ENCODE measurements at regions not wholly inside any gene's neighbourhood (a gene's known extent, or its start where the extent isn't known, plus 50 kb on each side); places are given as distances from the start of the nearest gene placed in this dataset.
"Not testable (repeated sequence)": the region's sequence is repeated elsewhere in the genome, so short reads cannot be mapped to it uniquely, and the experiment has no call there.

DNA sequence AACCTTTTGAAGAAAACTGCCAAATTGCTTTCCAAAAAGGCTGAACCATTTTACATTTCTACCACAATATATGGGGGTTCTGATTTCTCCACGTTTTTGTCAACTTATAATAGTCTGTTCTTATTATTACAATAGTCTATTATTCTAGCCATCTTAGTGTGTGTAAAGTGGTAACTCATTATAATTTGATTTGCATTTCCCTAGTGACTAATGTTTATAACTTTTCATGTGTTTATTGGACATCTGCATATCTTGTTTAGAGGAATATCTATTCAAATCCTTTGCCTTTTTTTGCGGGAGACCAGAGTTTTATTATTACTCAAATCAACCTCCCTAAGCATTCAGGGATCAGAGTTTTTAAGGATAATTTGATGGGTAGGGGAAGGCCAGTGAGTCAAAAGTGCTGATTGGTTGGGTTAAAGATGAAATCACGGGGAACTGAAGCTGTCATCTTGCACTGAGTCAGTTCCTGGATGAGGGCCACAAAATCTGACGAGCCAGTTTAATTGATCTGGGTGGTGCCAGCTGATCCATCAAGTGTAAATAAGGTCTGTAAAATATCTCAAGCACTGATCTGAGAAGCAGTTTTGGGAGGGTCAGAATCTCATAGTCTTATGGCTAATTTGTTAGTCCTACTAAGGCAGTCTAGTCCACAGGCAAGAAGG lies 303.4 kb upstream of the NCKAP5 start:
- DNase-seq (ENCODE audit: low read depth in 1 of 2, low spot score in 1 of 2): no peak

DNA sequence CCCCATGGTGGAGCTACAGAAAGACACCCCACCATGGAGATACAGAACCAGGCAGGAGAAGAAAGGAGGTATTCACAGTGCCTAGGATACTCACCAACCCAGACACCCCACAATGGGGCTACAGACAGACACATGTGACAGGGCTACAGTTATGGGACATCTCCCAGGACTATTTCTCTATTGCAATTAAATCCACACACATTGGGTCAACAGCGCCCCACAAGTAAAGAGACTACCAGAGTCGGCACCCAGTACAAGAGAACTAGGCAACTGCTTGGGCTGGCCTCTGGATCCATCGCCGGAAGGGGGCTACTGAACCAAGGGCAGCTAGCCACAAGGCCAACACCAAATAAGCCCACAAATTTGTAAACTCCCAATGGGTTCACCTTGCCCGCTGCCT lies 310.1 kb upstream of the NCKAP5 start:
- DNase-seq (ENCODE audit: low read depth in 1 of 2, low spot score in 1 of 2): no peak

DNA sequence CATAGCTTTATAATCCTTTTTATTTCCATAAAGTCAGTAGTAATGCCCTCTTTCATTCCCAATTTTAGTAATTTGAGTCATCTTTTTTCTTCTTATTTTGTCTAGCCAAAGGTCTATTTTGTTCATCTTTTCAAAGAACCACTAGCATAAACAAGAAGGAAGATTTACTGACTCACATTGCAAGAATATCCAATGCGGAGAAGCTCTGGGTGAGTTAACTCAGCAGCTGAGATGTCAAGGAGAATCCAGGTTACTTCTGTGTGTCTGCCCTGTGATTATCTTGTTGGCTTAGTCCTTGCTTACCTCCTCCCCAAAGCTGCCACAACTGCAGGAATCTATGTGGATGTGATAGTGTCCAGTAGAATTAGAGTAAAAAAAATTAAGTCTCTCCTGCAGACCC lies 311.4 kb upstream of the NCKAP5 start:
- DNase-seq (ENCODE audit: low read depth in 1 of 2, low spot score in 1 of 2): no peak

DNA sequence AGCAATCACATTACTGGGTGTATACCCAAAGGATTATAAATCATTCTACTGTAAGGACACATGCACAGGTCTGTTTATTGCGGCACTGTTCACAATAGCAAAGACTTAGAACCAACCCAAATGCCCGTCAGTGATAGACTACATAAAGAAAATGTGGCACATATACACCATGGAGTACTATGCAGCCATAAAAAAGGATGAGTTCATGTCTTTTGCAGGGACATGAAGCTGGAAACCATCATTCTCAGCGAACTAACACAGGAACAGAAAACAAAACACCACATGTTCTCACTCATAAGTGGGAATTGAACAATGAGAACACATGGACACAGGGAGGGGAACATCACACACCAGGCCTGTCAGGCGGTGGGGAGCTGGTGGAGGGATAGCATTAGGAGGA lies 313.9 kb upstream of the NCKAP5 start:
- DNase-seq (ENCODE audit: low read depth in 1 of 2, low spot score in 1 of 2): not testable (repeated sequence)

DNA sequence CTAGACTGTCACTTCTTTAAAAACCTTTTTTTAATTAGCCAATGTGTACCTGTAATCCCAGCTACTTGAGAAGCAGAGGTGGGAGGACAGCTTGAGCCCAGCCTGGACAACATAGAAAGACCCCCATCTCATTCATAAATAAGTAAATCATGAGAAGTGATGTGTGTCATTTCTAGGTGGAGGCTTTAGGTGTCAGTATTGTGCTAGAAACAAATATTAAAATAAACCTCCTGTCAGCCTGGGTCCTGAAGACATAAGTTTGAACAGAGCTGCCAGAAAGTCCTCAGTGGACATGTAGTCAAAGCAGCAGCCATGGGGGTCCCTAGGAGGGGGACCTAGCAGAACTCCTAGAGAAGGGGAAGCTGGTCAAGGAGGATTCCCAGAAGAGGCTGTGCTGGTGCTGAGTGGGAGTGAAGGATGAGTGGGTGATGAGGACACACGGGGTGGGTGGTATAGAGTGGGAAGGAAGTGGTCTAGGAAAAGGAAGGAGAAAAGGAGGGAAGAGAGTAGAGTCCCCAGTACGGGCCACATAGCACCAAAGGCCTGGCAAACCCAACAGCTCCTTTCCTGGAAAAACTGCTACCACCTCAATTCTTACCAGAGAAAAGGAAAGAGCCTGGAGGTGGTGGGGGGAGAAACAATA lies 316.6 kb upstream of the NCKAP5 start:
- DNase-seq (ENCODE audit: low read depth in 1 of 2, low spot score in 1 of 2): no peak

DNA sequence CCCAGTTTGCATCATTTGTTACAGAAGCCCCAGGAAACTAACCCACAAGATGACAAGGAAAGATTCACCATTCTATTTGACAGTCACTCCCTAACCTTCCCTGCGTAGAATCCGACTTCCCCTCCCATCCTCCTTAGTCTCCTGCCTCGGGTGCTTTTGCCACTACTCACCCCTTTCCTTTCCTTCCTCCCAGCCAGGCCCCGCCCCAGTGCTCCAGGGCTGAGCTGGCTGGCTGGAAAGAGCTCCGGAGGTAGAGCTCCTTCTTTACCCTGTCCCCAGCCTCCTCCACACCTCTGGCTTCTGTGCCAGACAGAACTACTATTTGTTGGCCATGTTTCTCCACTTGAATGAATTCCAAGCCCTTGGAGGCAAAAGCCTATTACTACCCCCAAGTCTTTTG lies 317.6 kb upstream of the NCKAP5 start:
- no peak for DNase-seq (ENCODE audit: low read depth in 1 of 2, low spot score in 1 of 2)

DNA sequence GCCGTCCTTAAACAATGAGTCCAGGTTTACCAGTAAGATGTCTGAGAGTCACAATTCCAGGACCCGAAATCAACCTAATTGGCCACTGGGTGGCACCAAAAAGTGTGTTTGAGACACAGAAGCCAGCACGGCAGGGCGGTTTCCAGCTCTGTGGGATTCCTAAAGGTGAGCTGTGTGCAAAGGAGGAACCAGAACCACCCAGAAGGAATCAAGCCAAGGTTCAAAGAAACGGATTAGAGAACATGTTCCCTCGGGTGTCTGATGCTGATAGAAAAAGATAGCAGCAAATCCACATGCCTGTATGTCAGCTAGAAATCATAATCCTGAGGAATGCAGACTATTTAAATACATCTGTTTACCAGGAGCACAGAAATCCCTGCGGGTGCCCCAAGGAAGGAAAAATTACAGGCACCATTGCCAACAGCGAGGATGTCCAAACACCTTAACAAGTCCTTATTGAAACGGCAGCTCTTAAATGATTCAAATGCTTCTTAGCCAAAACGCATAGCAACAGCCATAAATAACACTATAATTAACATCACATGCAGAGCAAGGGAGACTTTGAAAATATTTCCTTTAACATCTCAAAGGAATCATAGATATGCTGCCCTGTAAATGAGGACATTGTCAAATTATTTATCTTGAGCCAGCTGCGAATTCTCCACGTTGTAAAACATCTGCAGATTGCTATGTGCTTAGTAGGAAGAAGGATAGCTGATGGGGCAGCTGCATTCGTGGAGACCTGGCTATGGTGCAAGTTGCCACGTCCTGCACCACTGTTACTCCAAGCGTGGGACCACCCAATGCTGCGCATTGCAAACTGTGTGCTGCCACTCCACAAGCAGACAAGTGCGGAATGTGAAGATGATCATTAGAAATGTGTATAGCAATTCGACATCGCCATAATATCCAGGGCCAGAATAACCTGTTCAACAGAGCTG lies 318.7 kb upstream of the NCKAP5 start:
- DNase-seq (ENCODE audit: low read depth in 1 of 2, low spot score in 1 of 2): peak; percentile 6 to 38

DNA sequence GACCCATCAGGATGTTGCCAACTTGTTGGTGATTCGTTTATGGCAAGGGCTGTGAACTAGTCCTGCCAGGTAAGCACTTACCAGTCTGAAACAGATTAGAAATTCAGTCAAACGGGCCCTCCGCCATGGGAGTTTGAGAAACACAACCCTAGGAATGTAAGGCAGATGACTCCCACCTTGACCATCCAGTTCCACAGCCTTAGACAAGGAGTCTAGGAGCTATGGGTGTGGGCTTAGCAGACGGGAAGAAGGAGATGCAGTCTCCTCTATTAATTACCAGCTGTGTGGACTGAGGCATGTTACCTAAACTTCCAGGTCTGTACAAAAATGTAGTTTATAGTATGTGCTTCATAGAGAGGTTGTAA lies 319.4 kb upstream of the NCKAP5 start:
- DNase-seq (ENCODE audit: low read depth in 1 of 2, low spot score in 1 of 2): no peak

DNA sequence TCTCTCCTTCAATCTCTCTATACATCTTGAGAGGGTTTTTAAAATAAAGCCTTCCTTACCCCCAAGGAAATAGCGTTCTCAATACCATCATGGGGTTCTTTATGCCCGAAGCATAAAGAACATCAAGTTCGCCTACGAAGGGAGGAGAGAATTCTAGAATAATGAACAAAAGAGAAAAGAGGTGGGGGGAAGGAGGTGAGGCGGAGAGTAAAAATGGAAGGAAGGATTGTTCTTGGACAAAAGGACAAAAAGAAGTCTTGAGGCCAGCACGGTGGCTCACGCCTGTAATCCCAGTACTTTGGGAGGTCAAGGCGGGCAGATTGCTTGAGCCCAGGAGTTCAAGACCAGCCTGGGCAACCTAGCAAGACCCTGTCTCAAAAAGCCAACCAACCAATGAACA lies 319.8 kb upstream of the NCKAP5 start:
- DNase-seq (ENCODE audit: low read depth in 1 of 2, low spot score in 1 of 2): no peak

DNA sequence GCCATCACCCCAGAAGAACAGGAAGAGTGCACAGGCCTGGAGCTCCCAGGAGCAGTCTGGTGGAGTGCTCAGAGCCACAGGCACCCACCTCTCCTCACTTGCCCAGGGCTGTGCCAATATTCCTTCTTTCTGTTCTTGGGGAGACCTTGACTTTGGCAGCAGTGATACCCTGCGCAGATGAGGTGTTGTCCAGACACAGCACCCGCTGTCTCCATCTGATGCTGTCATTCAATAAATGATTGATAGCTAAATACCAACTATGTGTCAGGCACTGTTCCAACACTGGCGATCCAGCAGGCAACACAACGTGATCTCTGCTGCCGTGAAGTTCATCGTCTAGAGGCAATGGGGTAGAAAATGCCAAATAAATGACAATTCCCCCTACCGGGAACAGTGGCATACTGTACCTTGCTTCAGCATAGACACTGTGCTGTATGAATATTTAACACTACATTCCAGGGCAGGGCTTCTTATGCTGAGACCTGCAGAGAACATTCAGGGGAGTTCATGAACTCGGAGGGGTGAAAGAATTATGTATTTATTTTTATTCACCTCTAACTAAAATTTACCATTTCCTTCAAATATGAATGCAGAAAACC lies 320.5 kb upstream of the NCKAP5 start:
- DNase-seq (ENCODE audit: low read depth in 1 of 2, low spot score in 1 of 2): no peak

DNA sequence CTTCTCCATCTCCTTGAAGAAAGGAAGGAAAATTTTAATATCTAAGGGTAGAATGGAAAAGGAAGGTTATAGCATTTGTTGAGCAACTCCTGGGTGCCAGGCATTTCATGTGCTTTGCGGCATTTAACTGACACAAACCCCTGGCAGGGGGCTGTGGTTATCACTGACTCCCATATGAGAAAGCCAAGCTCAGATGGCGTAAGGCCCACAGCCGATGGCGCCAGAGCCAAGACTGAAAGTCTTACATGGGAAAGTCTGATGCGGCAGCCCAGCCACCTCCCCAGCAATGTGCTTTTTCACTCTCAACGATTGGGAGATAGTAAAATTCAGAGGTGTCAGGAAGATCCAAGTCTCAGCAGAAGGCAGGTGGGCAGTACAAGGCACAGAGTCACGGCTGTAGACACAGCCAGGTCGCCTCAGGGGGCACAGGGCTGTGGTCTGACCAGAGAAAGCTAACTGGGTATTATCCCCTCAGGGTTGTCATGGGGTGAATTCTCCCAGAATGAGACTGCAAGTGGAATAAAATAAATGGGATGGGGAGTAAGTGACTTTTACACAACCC lies 324.2 kb upstream of the NCKAP5 start:
- DNase-seq (ENCODE audit: low read depth in 1 of 2, low spot score in 1 of 2): no peak

DNA sequence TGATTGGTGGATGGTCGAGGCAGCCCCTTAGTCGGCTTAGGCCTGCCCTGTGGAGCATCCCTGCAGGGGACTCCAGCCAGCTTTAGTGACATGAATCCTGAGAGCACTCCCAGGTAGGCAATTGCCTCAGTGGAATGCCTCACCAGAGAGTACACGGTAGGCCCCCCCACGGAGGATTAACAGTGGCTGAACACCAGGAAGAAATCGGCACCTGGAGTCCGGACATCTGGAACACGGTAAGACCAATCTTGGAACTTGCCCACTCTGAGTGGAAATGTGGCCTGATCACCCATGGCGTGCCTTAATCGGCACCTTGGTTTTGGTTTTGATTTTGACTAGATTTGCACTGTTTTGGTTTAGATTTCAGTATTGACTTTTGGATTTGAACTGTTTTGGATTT lies 326.2 kb upstream of the NCKAP5 start:
- no peak for DNase-seq (ENCODE audit: low read depth in 1 of 2, low spot score in 1 of 2)

DNA sequence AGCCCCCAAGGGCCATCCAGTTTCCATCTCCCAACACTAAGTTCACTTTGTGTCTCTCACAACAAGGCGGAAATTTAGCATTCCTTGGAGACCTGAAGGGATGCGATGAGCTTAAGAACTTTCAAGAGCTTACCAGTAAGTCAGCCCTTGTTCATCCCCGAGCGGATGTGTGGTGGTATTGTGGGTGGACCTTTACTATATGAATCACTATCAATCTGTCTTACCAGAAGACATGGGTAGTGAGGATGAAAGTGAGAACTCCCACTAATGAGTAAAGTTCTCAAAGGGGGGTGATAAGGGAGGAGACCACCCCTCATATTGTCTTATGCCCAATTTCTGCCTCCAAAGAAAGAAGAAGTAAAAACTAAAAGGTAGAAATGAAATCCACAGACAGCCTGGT lies 329.6 kb upstream of the NCKAP5 start:
- not testable (repeated sequence) for DNase-seq (ENCODE audit: low read depth in 1 of 2, low spot score in 1 of 2)

DNA sequence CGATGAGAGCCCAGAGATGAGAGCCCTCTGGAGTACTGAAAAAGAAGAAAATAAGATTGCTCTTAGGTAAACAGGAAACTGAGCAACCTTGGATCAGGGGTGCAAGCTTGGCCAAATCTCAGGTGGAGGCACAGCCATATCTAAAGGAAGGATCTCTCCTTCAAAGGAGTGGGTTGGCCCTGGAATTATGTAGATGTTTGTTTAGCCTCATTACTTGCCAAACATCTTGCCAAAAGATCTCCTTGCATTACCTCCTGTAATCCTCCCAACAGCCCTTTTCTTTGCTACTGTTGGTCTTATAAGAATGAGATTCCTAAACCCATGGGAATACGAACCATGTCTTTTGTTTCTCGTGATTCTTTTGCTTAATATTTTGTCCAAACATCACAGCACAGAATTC lies 332.6 kb upstream of the NCKAP5 start:
- DNase-seq (ENCODE audit: low read depth in 1 of 2, low spot score in 1 of 2): no peak

DNA sequence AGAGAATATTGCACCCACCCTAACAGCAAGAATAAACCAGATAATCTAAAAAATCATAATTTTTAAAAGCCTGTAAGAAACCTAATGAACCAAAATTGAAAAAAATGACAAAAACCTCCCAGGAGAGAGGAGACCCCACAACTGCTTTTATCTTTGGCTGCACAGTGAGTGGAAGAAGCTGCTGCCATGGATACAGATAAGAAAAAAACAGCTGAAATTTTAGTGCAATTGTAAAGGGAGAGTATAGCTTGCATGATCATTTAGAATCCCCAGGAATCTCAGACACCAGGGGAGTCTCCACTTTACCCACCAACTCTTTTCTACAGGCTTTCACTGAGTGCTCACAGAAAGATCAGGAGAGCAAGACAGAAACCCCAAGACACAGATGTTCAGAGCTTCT lies 338.1 kb upstream of the NCKAP5 start:
- DNase-seq (ENCODE audit: low read depth in 1 of 2, low spot score in 1 of 2): no peak

DNA sequence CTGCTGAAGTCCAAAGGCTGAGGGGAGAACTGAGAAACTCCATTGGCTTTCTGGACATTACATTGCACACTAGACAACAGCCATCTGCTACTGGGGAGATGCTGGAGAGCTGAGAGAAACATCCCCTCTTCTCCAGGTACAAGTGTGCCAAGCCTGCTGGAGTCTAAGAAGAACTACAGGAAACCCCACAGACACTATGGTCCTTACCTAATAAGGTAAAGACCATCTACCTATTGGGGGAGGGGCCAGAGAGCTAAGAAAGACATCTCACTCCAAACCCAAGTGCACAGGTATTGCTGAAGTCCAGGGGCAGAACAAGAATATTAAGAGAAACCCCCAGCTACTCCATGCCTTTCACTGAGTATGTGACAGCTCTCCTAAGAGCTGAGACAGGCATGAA lies 338.7 kb upstream of the NCKAP5 start:
- no peak for DNase-seq (ENCODE audit: low read depth in 1 of 2, low spot score in 1 of 2)

DNA sequence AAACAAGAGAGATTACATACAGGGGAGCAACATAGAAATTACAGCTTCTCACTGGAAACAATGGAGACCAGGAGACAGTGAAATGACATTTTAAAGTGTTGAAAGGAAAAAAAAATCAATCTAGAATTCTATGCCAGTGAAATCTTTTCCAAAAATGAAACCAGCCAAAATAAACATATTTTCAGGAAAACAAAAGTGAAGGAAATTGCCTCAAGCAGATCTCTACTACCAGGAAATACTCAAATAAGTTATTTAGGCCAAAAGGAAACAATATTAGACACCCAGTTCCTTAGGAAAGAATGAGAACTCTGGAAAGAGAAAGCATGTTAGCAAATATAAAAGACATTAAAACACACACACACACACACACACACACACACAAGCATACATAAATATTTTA lies 339.9 kb upstream of the NCKAP5 start:
- DNase-seq (ENCODE audit: low read depth in 1 of 2, low spot score in 1 of 2): no peak

DNA sequence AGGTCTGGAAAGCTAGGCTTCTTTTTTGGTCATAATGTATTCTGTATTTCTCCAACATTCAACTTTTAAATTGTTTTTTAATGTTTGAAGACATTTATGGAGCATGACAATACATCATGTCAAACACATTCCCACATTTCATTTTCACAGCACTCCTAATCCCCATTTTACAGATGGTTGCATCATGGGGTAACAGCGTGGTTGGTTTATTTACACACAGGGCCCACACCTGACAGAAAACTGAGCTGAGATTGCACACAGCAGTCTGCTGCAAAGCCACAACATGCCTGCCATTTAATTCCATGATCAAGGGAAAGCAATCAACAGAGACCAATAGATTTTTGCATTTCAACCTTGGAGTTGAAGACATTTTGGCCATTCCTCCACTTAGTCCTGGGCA lies 335.7 kb upstream of the MGAT5 start:
- DNase-seq (ENCODE audit: low read depth in 1 of 2, low spot score in 1 of 2): no peak

DNA sequence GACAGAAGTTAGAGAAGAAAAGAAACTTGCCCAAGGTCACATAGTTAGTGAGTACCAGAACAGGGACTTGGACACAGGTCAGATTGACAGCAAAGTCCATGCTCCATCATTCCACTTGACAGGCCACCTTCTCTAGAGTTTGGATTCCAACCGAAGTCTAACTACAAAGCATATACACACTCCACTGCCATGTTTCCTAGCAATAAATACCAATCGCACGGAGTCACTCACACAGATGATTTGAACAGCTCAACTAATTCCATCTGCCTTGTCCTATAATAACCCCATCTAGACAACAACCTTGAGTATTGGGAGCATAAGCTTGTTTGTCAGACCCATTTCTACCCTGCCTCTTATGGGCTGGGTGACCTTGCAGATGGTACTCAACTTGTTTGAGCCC lies 334.6 kb upstream of the MGAT5 start:
- DNase-seq (ENCODE audit: low read depth in 1 of 2, low spot score in 1 of 2): no peak

DNA sequence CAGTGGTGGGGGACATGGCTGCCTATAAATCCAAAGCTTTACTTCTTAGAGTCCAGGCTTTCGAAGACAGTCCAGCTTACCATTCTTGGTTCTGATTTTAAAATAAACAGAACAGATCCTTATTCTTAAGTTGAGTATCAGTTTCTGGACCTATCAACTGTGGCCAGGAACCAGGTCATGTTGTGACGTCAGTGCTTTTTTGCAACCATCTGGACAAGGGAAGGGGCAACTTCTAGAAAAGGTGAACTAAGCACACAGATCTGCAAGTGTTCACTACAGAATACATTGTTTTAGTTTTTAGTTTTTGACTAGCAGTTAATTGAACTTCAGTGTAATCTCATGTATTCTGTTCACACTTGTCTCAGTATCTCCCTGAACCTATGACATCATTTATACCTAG lies 326.0 kb upstream of the MGAT5 start:
- no peak for DNase-seq (ENCODE audit: low read depth in 1 of 2, low spot score in 1 of 2)

DNA sequence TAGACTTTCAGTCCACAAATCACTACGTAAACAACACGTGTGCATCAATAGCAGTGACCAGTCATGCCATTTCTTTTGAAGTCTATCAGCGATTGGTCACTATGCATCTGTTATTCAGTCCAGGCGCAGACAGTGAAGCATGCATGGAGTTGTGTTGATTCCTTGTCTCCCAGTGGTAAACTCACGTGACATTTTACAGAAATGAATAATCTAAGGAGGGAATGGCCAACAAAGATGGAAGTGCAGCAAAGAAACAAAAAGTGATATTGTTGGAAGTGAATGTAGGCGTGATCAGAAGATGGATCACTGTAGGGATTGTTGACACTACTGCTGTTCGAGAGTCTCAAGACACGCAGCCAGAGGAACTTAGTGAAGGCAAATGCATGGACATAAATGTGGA lies 317.8 kb upstream of the MGAT5 start:
- no peak for DNase-seq (ENCODE audit: low read depth in 1 of 2, low spot score in 1 of 2)

DNA sequence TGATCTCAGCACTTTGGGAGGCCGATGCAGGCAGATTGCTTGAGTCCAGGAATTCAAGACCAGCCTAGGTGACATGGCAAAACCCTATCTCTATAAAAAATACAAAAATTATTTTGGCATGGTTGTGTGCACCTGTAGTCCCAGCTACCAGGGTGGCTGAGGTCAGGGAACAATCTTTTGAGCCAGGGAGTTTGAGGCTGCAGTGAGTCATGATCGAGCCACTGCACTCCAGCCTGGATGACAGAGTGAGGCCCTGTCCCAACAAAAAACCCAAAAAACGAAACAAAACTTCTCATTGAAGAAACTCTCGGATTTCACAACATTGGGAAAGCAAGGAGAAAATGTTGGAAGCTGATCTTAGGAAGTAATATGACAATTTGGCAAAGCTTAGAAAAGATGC lies 317.3 kb upstream of the MGAT5 start:
- DNase-seq (ENCODE audit: low read depth in 1 of 2, low spot score in 1 of 2): no peak
